Stimulated activated CD8-positive, alpha-beta memory T cell treated with anti-CD3 and anti-CD28 coated beads, Interleukin-12 subunit alpha, Interleukin-12 subunit beta, amount 100 ng/mL, for 24 hours (primary cell): ENCODE measurements at regions not wholly inside any gene's neighbourhood (a gene's known extent, or its start where the extent isn't known, plus 50 kb on each side); places are given as distances from the start of the nearest gene placed in this dataset.

Experiments used
- DNase-seq: peaks from one replicate; pipeline ENCODE4 v3.0.0-alpha.2; 2020; ENCODE audit errors: extremely low read depth

DNA sequence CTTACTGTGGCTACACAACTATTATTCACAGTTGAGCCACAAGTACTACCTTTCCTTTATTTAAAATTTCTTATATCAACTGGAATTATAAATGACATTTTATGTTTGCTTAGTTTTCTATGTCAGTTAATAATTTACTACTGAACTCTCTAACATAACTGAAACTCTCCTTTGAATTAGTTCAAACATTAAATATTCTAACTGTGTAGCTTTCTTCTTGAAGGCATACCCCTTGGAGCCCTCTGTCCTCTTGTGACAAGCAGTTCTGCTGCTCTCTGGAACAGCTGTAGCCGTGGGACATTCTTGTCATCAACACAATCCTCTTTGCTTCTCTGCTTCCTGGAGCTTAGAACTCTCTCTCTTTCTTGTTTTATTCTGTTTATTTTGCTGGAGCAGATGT is 244.8 kb downstream of the NHLRC3 start:
- no peak for DNase-seq

DNA sequence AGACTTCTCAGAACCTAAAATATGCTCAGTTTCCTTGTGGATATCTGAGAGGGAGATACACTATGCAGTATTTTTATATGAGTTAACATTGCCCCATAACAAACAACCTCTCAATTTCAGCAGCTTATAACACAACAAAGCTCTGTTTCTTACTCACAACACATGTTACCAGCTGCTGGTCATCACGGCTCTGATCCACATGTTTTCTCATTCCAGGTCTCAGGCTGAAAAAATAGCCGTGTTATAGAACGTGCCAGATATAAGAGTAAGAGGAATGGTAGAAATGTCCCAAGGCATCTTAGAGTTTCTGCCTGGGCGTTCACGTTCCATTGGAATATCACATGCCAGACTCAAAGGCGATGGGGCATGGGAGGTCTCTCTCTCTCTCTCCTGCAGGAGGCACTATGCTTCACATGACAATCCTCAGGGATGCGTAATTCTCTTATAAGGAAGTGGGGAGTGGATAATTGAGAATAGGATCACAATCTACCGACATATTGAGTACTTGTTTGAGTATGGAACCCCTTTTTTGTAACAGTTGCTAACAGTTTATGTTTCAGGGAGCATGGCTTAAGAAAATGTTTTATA is 246.6 kb downstream of the NHLRC3 start:
- DNase-seq, result no peak
